Activated CD8-positive, alpha-beta memory T cell treated with anti-CD3 and anti-CD28 coated beads, Interleukin-2, amount 50 U/mL, for 48 hours (primary cell): ENCODE measurements at regions not wholly inside any gene's neighbourhood (a gene's known extent, or its start where the extent isn't known, plus 50 kb on each side); places are given as distances from the start of the nearest gene placed in this dataset.

Source experiments
- DNase-seq: peaks from one replicate; pipeline ENCODE4 v3.0.0-alpha.2; 2020

DNA sequence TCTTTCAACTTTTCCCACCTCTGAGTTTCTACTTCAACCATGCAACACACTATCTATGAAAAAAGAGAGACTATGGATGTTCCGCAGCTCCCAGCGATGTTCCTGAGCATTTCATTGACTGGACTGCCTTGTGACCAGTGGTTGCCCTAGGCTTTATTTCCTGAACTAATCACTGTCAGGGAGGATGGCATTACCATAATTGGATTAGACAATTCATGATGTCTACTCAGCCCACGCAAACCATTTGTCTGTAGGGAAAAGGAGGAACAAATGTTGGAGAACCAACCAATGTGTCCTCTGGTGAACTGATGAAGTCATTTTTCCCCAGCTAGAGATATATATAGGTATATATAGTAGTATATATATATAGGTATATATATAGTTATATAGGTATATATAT, 229.3 kb upstream of the MCTP2 start:
- no peak for DNase-seq

DNA sequence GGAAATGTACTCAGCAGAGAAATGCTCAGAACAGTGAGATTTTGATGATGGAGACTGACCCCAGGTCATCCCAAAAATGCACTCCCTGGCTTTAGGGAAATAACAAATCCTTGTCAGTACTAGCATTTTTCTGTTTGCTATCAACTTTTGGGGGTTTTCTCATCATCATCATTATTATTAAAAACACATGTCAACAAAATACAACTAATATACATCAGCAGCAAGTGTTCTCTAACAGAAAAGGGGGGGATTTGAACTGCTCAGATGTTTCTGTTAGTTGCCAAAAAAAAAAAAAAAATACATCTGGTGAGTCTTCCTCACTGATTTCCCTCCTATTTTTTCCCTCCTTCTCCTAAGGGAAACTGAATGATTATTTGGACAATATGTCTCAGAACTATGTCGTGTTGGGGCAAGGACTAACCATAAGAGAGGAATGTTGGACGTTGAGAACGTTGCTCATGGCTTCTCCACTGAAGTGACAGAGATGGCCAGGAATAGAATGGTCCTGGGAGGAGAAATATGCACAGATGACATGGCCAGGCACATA, 230.0 kb upstream of the MCTP2 start:
- no peak for DNase-seq

DNA sequence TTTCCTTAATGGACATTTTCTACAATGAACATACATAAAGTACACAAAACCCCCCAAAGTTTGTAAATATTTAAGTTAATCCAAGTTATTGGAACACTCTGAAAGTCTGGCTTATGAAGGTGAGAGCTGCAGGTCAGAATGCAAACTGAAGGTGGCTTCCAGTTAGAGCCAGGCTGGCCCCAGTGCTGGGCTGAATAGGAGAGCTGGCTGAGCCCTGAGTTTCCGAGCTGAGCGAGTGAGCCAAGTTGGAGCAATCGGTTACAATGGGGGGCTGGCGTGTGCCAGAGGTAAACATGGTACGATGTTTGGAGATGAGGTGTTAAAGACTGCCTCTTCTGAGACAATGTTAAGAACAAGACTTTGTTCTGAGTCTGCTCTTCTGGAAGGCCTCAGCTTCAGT, 230.8 kb upstream of the MCTP2 start:
- DNase-seq = no peak

DNA sequence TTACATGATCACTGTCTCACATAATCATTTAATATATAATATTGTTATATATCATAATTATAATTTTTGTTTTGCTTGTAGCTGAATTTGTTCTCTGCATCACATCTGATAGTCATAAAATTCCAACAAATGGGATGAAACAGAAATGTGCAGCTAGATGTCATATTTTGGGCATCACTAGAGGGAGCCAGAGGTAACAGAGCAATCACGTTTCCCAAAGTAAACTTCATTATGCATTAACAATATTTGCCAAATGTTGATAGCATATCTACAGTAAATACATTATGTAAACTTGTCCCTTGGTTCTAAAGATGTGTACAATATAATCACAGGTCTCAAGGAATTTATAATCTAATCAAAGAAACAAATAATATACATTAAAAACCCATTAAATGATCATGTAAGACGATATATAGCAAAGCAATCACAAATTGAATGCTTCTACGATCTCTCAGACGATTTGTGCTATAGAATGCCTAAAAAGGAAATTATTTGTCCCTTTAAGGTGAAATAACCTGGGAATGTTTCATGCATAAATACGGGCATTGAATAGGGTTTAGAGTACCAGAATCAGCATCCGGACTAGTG, 234.2 kb upstream of the MCTP2 start:
- DNase-seq = no peak

DNA sequence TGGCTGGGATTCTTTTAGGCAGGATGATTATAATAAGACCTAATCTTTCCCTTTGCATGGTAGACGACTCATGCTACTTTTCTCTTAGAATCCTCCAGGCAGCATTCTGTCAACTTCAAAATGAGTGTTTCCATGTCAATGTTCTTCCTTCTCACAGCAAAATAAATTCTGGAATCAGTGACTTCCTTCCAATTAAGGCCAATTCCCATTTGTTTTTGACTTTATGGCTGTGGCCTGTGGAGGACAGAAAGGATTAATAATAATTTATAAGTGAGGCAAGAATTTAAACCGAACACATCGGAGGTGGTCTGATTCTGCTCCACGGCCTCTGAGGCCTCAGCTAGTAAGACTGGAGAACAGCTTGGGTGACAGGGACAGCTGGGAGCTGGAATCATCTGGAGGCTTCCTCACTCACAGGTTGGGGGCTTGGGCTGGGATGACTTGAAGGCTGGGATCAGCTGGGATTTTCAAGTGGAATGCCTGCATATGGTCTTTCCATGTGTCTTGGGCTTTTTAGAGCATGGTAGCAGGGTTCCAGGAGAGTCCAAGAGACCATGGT, 241.8 kb upstream of the MCTP2 start:
- DNase-seq = no peak

DNA sequence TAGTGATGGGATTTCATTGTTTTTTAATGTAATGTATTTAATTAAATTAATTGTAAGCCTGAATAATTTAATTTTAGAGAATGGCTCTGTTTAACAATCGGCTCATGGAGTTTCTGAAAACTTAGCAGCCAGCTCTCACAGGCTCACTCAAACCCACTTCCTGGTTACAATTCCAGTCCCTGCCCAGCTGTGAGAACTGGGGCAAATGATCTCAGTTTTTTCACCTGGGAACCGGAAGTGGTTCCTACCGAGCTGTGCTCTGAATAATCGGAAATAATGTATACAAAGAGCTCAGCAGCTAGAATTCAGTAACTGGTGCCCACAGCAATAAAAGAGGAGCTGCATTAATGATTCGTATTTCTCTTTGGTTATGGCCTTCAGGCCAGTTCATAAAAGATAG, 244.3 kb upstream of the MCTP2 start:
- DNase-seq = no peak

DNA sequence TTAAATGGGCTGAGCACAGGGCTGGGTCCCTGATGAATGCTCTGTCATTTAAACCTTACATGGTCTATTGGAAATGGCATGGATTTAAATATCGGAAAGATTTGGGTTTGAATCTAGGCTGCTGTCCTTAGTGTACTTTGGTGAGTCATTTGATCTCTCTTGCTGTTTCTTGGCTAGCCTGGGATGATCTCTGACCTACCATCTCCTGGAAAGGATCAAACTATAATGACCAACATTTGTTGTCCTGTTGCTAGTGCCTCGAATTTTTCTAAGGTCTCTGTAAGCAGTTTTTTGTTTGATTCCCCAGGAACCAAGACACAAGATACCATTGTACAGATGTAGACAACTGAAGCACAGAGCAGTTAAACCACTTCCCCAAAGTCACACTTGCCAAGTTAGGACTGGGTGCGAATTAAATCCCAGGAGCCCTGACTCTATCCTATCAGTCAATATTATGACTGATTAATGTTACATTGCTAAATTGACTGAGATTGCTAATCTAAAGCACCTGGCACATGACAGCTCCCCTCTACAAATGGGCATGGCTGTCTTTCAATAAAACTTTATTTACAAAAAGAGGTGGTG, 244.9 kb upstream of the MCTP2 start:
- DNase-seq = no peak

DNA sequence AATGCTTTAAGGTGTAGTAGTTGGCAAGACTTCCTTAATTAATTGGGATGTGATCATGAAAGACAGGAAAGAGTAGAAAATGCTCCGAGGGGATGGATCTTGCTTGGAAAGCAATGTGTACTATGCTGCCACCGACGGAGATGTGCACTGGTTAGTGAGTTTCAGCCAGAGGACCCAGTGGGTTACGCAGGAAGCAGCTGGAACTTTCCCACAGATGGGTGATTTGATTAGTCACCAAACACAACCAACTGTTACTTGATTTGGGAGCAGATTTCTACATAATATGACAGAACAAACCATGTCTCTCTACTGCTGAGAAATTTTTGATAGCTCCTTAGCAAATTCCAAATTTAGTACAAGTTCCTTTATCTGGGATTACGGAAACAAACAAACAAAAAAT, 245.4 kb upstream of the MCTP2 start:
- DNase-seq = no peak

DNA sequence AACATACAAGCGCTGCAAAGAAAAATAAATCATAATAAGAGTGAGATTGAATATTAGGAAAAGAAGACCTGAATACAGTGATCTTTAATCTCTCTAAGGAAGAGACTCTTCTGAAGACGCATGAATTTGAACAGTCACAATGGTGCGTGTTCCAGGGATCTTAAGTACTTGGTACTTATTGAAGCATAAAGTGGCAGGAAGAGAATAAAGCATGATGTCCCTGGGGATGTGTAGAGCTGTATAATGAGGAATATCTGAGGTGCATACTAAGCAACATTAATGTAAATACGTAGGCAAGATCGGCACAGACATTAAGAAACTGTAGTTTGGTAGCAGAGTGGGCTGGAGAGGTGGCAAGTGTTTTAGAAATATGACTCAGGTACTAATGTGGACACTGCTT, 246.2 kb upstream of the MCTP2 start:
- no peak for DNase-seq

DNA sequence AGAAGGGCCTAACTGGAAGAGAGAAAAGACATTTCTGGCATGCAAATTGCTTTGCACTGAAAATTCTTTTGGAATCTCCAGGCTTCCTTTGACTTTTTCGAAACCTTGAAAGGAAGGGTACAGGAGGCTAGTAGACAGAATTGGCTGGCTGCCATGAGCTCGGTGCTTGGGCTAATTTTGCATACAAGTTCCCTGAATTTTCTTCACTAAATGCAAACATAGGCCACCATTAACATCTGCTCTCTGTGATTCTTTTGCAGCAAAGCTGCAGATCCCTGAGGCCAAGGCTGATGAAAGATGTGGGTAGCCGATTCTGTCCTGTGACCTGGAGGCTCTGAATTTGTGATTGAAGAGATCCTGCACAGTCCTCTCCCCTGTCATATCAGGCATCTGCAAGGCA, 247.8 kb upstream of the MCTP2 start:
- DNase-seq = no peak

DNA sequence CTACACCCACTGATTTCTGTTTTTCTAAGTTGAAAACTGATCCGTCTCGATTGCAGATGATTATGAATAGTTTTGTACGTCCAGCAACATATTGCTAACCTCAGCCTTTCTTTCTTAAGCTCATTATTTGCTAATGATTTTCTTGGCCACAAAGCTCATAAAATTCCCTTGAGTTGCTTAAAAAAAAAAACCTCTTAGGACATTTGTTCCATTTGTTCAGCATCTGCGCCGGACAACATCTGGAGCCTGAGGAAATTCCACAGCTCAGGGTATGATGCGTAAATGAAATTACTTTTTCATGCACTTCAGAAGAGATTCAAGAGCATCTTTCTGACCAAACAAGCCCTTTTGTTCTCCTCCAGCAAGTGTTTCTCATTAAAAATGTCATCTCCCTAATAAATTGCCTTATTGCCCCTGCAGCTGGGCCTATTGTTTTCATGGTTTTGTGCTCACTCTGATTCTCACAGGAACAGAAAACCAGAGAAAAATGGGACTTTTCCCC, 249.1 kb upstream of the MCTP2 start:
- no peak for DNase-seq

DNA sequence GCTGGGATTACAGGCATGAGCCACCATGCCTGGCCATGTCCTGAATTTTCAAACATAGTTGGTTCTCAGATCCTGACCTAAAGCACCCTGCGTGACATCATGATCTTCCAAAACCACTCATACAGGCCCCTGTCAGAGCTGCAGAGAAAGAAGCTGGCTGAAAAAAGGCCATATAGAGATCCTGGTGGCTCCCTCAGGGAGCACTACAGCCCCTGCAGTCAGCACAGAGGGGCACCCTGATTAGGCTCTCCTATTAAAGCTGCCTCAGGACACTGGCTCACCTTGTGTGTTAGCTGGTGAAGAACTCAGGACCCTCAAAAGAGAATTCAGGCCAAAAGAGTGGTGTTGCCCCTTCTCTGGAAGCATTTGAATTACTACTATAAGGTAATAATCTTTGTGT, 249.7 kb upstream of the MCTP2 start:
- DNase-seq = no peak

DNA sequence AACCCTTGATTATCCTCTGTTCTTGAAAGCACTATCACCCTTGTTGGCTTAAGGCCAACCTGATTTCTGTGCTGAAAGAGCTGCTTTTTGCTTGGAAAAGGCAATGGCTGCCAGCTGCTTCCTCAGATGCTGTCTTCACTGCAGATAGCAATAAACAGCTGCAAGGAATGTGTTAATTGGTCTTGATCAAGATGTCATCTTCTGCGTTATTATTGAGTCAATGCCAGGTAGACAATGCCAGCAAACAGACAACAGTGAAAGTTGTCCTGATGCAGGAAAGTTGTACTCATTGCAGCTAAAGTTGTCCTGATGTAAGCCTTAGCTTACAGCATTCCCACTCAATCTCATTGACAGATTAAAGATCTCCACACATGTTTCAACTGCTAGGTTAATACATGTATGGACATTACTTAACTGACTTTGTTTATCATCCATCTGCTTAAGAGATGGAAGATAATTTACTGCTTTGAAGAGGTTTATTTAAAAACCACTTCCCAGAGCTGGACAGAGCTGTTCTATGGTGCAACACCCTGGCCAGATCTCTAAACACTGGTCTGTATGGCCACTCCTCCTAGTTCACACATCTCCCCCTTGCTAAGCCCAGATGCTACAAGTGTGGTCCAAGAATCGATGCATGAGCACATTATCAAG, 251.0 kb upstream of the MCTP2 start:
- DNase-seq = no peak

DNA sequence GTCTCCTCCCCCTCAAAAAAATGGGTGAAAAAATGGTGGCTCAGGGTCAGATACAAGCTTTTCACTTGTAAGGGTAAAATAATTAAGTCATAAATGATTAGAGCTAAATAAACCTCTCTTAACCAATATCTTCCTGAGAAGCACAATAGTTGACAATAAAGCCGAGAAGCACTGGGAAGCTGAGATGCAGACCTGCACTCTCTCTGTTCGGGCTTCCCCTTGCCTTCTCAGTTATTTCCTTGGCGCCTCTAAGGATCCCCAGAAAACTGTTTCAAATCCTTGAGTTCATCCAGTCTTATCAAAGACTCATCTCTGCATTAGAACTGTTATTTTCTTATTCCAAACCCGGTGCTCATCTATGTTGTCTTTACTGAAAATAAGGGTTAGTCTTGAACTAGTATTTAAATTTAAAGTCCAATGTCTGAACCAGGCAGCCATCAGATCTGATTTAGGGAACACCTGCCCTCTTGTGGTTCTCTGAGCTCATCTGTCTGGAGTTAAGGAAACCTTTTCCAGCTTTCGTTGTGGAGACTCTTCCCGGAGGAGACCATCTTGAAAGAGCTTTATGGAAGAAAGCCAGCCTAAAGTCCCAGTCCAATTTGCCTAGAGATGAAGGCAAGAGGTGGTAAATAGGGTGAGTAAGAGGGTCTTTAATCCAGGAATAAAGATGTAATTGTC, 256.4 kb upstream of the MCTP2 start:
- DNase-seq = no peak

DNA sequence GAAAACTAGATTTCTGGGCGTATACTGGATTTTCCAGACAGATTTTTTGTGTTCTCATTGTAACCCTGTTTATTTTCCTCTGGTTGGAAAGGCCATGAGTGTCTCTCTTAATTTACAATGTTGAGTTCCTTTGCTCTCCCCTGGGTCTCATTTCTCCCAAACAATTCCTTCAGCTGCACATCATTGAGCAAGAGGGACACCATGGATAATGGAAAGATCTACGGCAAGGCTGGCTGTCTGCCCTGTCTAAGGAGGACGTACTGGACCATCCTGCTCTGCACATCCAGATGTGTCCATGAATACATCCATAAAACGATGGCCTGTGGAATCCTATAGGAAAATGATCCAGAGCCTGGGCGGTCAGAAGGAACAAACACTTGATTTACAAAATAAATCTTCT, 258.1 kb upstream of the MCTP2 start:
- no peak for DNase-seq

DNA sequence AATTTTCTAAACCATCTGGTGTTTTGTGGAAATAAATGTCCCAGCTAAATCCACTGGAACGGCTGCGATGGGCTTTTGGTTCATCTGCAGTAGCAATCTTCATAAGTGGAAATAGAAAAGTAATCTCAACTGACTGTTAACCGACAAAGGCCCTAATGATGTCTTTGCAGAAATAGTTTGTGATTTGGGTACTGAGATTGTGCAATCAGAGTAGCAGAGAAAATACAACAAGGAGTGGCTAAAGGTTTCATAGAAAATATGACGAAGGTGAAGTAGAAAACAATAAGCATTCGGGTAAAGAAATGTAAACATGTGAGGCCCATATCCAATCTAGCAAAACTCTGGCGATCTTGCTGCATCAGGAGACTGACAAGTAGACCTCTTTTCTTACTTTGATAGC, 262.6 kb upstream of the MCTP2 start:
- DNase-seq = no peak

DNA sequence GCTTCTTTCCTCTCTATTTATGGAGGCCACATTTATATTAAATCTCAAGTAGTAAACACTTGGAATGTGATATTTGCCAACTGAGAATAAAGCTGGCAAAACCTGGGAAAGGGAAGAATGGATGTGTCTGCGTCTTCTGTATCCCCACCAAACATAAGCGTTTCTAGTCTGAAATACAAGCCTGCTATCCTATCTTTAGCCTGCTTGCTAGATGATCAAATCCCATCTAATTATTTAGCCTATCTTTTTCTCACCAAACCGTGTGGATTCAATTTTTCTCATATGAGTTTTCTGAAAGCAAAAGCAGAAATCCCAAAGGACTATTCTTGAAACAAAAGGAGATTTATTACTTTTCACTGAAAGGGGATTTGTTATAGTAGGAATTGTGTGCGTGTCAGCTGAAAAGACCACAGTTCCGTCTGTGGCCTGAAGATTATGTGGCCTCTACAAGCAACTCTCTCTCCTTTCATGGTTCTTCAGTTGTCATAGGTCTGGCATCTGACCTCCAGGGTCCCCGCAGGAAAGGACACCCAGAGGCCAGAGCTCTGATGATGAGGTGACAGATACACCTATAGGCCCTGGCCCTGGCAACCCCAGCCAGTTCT, 266.0 kb upstream of the MCTP2 start:
- DNase-seq = no peak

DNA sequence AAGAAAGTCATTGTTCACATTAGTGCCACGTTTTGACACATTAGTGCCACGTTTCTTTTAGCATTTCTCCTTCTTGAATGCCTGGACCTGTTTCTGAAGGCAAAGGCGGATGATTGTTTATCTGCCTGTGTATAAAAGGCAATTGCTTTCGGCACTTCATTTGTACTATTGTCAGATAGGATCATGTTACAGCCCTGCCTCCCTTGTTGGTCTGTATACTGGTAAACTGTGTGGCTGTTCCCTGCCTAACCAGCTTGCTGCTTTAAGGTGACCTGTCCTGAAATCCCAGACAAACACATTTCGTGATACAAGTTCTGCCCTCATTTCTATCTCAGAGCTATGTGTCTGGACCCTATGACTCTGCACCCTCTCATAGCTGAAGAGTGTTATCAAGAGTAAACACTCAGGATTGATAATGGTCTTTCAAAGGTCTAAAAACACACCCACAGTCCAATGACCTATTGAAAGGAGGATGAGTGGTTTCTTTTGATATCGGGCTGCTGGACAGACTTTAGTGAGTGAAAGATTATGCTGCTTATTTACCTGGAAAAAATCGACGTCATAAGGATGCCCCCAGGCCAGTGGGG, 276.3 kb upstream of the MCTP2 start:
- DNase-seq = no peak

DNA sequence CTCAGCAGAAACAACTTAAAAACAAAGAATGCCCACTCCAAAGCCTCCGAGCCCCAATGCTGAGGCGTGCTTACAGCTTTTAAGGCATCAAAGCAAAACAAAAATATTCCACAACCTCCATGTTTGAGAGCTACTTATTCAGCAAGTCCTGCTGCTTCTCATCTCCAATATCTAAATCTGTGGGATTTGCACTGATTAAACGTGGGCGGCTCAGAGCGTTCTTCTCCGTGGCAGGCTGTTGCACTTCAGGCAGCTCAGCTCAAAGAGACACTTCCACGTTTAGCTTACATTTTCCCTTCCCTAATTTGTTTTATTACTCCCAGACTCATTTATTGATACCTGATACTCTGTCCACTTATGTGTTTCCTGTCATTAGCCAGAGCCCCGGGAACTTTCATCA, 282.6 kb upstream of the MCTP2 start:
- no peak for DNase-seq

DNA sequence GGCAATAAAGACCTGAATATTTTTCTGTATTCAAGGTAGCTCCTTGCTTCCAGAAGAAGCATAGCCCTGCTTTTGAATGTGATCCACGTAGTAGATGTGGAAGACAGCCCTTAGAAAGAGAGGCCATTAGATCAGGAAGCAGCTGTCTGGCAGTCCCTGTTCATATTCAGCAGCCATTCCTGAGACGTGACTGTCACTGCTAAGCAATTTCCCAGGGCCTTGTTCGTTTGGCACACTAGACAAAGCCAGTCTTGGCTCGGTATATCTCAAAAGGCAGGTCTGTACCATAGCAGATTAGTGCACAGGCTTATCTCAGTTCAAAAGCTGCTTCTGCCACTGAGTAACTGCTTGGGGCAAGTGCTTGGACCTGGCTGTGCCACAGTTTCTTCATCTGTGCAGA, 287.8 kb upstream of the MCTP2 start:
- DNase-seq = no peak

DNA sequence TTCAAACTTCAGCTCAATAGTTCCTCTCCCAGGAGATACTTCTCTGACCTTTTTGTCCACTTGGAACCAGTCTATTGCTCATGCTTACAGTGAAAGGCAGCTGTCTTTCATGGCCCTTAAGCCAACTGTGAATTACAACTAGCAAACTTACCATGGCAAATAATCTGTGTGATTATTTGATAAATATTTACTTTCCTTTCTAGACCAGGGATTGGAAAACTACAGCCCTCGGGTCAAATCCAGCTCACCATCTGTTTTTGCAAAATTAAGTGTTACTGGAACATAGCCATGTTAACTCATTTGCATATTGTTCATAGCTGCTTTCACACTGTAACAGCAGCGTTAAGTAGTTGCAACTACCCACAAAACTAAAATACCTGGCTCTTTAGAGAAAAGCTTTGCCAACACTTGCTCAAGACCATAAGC, 289.1 kb upstream of the MCTP2 start:
- DNase-seq = no peak

DNA sequence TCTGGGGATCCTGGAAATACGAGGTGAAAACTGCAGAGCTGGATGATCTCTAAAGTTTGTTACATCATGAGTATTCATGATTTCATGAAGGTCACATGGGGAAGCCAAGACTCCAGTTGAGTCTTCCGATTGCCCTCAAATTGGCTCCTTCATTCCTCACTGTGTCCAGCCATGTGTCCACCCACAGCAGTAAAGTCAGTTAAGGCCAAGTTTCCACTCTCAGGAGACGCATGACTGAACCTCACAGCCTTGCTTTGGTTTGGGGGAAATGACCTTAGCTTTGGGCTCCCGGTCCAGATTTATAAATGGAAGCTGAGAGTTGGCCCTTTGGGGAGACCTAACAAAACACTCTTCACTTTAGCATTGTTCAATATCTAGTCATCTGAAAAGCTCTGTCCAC, 289.7 kb upstream of the MCTP2 start:
- no peak for DNase-seq

DNA sequence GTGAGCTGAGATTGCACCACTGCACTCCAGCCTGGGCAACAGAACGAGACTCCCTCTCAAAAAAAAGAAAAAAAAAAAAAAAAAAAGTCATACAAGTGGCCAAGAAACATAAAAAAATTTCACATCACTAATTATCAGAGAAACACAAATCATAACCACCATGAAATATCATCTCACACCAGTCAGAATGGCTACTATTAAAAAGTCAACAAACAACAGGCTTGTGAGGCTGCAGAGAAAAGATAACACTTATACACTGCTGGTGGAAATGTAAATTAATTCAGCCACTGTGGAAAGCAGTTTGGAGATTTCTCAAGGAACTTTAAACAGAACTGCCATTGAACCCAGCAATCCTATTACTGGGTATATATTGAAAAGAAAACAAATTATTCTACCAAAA, 291.1 kb upstream of the MCTP2 start:
- DNase-seq = no peak
